ENCODE measurements at regions not wholly inside any gene's neighbourhood (a gene's known extent, or its start where the extent isn't known, plus 50 kb on each side); places are given as distances from the start of the nearest gene placed in this dataset.
"Not testable (repeated sequence)": the region's sequence is repeated elsewhere in the genome, so short reads cannot be mapped to it uniquely, and the experiment has no call there.

DNA sequence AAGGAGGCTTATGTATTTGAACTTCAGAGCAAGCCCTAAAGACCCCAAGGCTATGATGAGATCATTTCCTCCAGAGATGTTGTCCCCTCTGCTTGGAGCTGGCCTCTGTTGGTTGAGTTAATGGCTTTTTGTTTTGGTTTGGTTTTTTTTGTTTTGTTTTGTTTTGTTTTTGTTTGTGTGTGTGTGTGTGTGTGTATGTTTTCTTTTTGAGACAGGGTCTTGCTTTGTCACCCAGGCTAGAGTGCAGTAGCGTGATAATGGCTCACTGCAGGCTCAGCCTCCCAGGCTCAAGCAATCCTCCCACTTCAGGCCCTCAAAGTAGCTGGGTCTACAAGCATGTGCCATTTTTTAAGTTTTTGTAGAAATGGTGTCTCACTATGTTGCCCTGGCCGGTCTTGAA lies 1076.2 kb downstream of the UQCRFS1 start:
- Histone ChIP-seq H3K9me3 (replicated peaks in 1 of 3) (no peaks in the 10 kb centered on the region), H3K4me3 (no peak overlapping the region), H3K27me3 (no peaks in the 10 kb centered on the region), H3K4me1 (replicated peaks in 1 of 2) (no peaks in the 10 kb centered on the region), H3K27ac (no peak overlapping the region), H3K36me3 (replicated peaks in 1 of 2) (no peaks in the 10 kb centered on the region)
- intact Hi-C loops (cut with DNase I), result no loop called here
- 0 to 74% (median 65%) methylated on average over 1 to 2 of the region's 2 CpGs for WGBS, 4 donors
- TF ChIP-seq, protein P1, sequence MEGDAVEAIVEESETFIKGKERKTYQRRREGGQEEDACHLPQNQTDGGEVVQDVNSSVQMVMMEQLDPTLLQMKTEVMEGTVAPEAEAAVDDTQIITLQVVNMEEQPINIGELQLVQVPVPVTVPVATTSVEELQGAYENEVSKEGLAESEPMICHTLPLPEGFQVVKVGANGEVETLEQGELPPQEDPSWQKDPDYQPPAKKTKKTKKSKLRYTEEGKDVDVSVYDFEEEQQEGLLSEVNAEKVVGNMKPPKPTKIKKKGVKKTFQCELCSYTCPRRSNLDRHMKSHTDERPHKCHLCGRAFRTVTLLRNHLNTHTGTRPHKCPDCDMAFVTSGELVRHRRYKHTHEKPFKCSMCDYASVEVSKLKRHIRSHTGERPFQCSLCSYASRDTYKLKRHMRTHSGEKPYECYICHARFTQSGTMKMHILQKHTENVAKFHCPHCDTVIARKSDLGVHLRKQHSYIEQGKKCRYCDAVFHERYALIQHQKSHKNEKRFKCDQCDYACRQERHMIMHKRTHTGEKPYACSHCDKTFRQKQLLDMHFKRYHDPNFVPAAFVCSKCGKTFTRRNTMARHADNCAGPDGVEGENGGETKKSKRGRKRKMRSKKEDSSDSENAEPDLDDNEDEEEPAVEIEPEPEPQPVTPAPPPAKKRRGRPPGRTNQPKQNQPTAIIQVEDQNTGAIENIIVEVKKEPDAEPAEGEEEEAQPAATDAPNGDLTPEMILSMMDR (IDR thresholded peaks at IDR 0.05), result no peak
- DNase-seq, result no peak

DNA sequence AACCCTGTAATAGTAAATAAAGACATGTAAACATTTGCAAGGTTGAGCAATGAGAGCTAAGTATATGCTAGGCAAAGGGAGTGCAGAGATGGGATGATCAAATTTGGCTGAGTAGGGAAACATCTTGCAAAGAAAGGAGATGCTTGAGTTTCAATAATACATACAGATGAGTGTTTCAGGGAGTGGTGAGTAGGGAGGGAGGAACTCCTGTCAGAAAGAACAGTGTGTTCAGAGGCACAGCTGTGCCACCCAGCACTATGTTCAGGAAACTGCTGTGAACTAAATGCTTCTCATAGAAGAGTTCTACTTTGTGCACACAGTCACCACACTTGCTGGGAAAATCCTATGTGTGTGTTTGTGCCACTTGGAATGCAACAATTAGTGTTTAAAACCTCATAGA lies 1077.1 kb downstream of the UQCRFS1 start:
- H3K36me3 ChIP-seq (replicated peaks in 1 of 2), result no peaks in the 10 kb centered on the region
- TF ChIP-seq, protein P1 (IDR thresholded peaks at IDR 0.05), result no peak
- no peak for TF ChIP-seq POLR2A (IDR thresholded peaks at IDR 0.05)
- no peaks in the 10 kb centered on the region for H3K27me3 ChIP-seq
- DNase-seq, result no peak
- H3K4me1 ChIP-seq (replicated peaks in 1 of 2), result no peaks in the 10 kb centered on the region
- no peaks in the 10 kb centered on the region for H3K9me3 ChIP-seq (replicated peaks in 1 of 3)
- H3K4me3 ChIP-seq, result no peak overlapping the region
- intact Hi-C loops (cut with DNase I), result no loop called here
- H3K27ac ChIP-seq, result no peak overlapping the region

DNA sequence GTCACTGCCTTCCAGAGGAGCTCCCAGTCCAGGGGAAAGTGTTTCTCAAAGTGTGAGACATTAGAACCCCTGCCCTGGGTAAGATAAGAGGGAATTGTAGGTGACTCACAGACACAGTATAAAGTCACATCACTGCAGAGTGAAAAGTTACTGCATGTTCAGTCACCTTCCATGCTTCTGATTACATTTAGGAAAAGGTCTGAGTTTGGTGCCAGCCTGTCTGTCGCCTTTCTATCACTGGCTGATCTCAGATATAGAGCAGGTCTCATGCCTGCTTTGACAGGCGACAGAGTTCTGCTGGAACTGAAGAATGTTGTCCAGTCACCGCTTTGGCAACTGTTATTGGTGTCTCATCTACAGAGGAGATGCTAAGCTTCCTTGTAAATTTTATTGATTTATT lies 1078.6 kb downstream of the UQCRFS1 start:
- H3K27ac ChIP-seq, result no peak overlapping the region
- H3K4me1 ChIP-seq (replicated peaks in 1 of 2), result peaks cover 5 to 6% of the 10 kb centered on the region in 2 donors
- no peak for DNase-seq
- H3K36me3 ChIP-seq (replicated peaks in 1 of 2), result no peaks in the 10 kb centered on the region
- intact Hi-C loops (cut with DNase I), result no loop called here
- no peaks in the 10 kb centered on the region for H3K27me3 ChIP-seq
- TF ChIP-seq, protein P1 (IDR thresholded peaks at IDR 0.05), result no peak
- no peak for TF ChIP-seq POLR2A (IDR thresholded peaks at IDR 0.05)
- H3K9me3 ChIP-seq (replicated peaks in 1 of 3), result no peaks in the 10 kb centered on the region
- 82 to 91% (median 87%) methylated on average over 3 of the region's 3 CpGs for WGBS, 4 donors
- H3K4me3 ChIP-seq, result no peak overlapping the region

DNA sequence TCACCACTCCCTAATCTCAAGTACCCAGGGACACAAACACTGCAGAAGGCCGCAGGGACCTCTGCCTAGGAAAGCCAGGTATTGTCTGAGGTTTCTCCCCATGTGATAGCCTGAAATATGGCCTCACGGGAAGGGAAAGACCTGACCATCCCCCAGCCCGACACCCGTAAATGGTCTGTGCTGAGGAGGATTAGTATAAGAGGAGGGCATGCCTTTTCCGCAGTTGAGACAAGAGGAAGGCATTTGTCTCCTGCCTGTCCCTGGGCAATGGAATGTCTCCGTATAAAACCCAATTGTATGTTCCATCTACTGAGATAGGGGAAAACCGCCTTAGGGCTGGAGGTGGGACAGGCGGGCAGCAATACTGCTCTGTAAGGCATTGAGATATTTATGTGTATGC lies 1082.1 kb downstream of the UQCRFS1 start:
- H3K27me3 ChIP-seq; H3K4me1 ChIP-seq (replicated peaks in 1 of 2); H3K4me3 ChIP-seq; H3K9me3 ChIP-seq (replicated peaks in 1 of 3); intact Hi-C loops (cut with DNase I); H3K36me3 ChIP-seq (replicated peaks in 1 of 2); H3K27ac ChIP-seq; DNase-seq: not testable (repeated sequence)
- WGBS, 4 donors, result 60 to 76% (median 72%) methylated on average over 8 of the region's 8 CpGs

DNA sequence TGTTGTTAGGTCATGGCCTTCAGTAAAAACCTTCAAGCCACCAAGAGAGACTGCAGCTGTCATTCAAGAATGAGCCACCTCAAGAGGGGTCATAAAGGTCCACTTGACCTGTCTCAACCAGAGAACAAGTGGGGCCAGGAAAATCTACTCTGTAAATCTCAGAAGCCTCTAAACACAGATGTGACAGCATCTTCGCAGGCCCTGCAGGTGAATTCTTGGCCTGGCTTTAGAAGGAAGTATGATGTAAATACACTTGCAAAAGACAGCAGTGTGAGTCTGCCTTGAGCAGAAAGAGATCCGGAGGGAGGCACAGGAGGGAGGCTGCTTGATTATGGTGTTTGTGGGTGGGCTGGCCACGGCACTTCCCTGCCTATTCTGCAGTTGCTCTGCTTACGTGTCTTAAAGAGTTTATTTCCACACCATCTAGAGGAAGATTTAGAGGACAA lies 1082.9 kb downstream of the UQCRFS1 start:
- H3K27me3 ChIP-seq, result no peaks in the 10 kb centered on the region
- no peak overlapping the region for H3K4me3 ChIP-seq
- 48 to 75% (median 64%) methylated on average over 4 of the region's 4 CpGs for WGBS, 4 donors
- H3K4me1 ChIP-seq (replicated peaks in 1 of 2), result peaks cover 5 to 6% of the 10 kb centered on the region in 2 donors
- H3K9me3 ChIP-seq (replicated peaks in 1 of 3), result no peaks in the 10 kb centered on the region
- DNase-seq, result no peak
- intact Hi-C loops (cut with DNase I), result no loop called here
- no peaks in the 10 kb centered on the region for H3K36me3 ChIP-seq (replicated peaks in 1 of 2)
- peak overlapping the region in 1 of 5 donors; percentile 6 for H3K27ac ChIP-seq
- no peak for TF ChIP-seq POLR2A (IDR thresholded peaks at IDR 0.05)
- TF ChIP-seq, protein P1 (IDR thresholded peaks at IDR 0.05), result no peak
